Endothelial cell (in vitro differentiated cells): ENCODE measurements at regions not wholly inside any gene's neighbourhood (a gene's known extent, or its start where the extent isn't known, plus 50 kb on each side); places are given as distances from the start of the nearest gene placed in this dataset.

Experiments
- DNase-seq: peaks from one replicate; pipeline ENCODE4 v3.0.0; 2021; ENCODE audit warnings: low spot score
- H3K27ac Mint-ChIP-seq: one replicate; pipeline ENCODE4 v1.8.0; 2021; ENCODE audit warnings: mixed read lengths, inconsistent platforms; ENCODE audit not compliant: unreplicated experiment
- H3K27me3 Mint-ChIP-seq: one replicate; pipeline ENCODE4 v1.8.0; 2021; ENCODE audit warnings: mild to moderate bottlenecking, moderate library complexity, mixed read lengths, inconsistent platforms; ENCODE audit not compliant: unreplicated experiment
- H3K36me3 Mint-ChIP-seq: one replicate; pipeline ENCODE4 v1.8.0; 2021; ENCODE audit warnings: mild to moderate bottlenecking, low read depth, mixed read lengths, inconsistent platforms; ENCODE audit not compliant: unreplicated experiment
- H3K4me1 Mint-ChIP-seq: one replicate; pipeline ENCODE4 v1.8.0; 2021; ENCODE audit warnings: mild to moderate bottlenecking, mixed read lengths, inconsistent platforms; ENCODE audit not compliant: unreplicated experiment
- H3K4me3 Mint-ChIP-seq: one replicate; pipeline ENCODE4 v1.8.0; 2021; ENCODE audit warnings: mild to moderate bottlenecking, mixed read lengths, inconsistent platforms; ENCODE audit not compliant: unreplicated experiment
- H3K9me3 Mint-ChIP-seq: one replicate; pipeline ENCODE4 v1.8.0; 2021; ENCODE audit warnings: mixed read lengths, inconsistent platforms; ENCODE audit not compliant: unreplicated experiment
- CTCF ChIP-seq: fragments of 200-600 bp; sonication (generic); IDR thresholded peaks from one replicate; pipeline ENCODE4 v1.5.0; 2021; ENCODE audit warnings: antibody characterized with exemption; ENCODE audit not compliant: unreplicated experiment

DNA sequence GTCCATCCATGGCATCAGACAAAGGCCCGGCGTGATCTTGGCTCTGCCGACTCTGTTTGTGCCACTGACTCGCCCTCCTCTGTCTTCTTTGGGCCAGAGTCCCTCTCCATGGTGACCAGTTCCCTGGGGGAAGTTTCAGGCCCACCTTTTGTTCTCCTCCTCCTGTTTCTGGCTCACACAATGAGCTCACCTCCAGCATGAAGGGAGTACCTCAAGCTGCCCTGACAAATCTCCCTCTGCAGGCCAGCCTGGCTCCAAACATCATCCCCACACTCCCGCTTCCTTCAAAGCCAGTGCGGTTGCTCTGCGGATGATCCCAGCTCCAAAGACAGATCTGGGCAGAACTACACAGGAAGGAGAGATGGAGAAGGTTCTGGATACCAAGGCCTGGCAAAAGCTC, 576.6 kb downstream of the NPHP4 start:
- Mint-ChIP-seq H3K27ac (no peak overlapping the region), H3K4me3 (no peak overlapping the region), H3K4me1 (peaks cover 3% of the 10 kb centered on the region), H3K27me3 (peaks cover 12% of the 10 kb centered on the region), H3K36me3 (no peaks in the 10 kb centered on the region), H3K9me3 (no peaks in the 10 kb centered on the region)
- no peak for DNase-seq
- no peak for TF ChIP-seq CTCF

DNA sequence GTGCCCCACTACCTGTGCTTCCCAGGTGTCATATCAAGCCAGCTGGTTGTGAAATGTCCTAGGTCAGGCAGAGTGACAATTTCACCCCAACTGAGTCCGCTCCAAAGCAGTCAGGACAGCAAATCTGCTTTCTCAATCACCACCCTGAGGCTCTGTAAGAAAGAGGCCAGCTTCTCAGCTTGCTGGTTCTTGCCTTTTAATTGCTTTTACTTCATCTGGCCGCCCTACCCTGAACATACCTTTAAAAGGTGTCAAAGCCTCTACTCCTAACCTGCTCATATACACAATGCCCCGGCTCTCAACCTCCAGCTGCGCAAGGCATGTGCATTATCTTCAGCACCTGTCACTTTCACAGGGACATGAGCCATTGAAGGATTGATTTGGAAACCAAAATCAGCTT, 581.6 kb downstream of the NPHP4 start:
- Mint-ChIP-seq H3K27me3 (peaks cover 3% of the 10 kb centered on the region), H3K4me1 (peaks cover 2% of the 10 kb centered on the region), H3K36me3 (no peaks in the 10 kb centered on the region), H3K9me3 (no peaks in the 10 kb centered on the region), H3K27ac (no peak overlapping the region), H3K4me3 (no peak overlapping the region)
- TF ChIP-seq CTCF: no peak
- no peak for DNase-seq

GRCh38 chr1:5408401-5408800, 583.8 kb downstream of the NPHP4 start:
- DNase-seq: no peak
- Mint-ChIP-seq H3K4me1 (no peaks in the 10 kb centered on the region), H3K27me3 (no peaks in the 10 kb centered on the region), H3K36me3 (no peaks in the 10 kb centered on the region), H3K4me3 (no peak overlapping the region), H3K9me3 (no peaks in the 10 kb centered on the region), H3K27ac (no peak overlapping the region)
- TF ChIP-seq CTCF: no peak

DNA sequence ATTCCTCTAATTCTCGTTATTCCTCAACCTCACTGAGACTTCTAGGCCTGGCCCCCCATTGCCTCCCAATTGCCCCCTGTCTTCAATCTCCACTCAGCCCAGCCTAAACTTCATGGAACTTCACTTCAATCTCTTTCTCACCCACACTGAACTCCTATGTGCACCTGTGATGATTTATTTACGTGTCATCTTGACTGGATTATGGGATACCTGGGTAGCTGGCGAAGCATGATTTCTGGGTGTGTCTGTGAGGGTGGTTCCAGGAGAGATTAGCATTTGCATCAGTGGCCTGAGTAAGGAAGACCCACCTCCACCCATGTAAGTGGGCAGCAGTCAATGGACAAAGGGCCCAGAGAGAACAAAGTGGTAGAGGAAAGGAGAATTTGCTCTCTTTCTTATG, 587.0 kb downstream of the NPHP4 start:
- TF ChIP-seq CTCF: no peak
- no peak for DNase-seq
- H3K9me3 Mint-ChIP-seq: no peaks in the 10 kb centered on the region
- H3K36me3 Mint-ChIP-seq: no peaks in the 10 kb centered on the region
- no peak overlapping the region for H3K27ac Mint-ChIP-seq
- no peaks in the 10 kb centered on the region for H3K27me3 Mint-ChIP-seq
- no peaks in the 10 kb centered on the region for H3K4me1 Mint-ChIP-seq
- no peak overlapping the region for H3K4me3 Mint-ChIP-seq

DNA sequence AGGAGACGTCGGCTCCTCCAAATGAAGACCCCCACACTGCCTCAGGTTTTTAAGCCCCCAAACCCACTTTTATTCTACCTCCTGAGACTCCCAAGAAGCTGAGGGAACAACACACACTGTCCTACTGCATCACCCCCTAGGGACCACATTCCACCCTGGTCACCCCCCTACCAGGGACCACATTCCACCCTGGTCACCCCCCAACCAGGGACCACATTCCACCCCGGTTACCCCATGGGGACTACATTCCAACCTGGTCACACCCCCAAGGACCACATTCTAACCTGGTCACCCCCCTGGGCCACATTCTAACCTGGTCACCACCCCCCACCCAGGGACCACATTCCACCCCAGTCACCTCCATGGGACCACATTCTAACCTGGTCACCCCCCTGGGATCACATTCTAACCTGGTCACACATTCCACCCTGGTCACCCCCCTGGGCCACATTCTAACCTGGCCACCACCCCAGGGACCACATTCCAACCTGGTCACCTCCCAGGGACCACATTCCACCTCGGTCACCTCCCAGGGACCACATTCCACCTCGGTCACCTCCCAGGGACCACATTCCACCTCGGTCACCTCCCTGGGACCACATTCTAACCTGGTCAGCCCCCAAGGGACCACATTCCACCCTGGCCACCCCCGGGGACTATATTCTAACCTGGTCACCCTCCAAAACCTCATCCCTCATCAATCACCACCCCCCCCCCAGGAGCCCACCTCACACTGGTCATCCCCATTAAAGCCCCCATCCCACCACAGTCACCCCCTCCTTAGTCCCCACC, 587.6 kb downstream of the NPHP4 start:
- H3K4me1 Mint-ChIP-seq: no peaks in the 10 kb centered on the region
- no peak for DNase-seq
- no peaks in the 10 kb centered on the region for H3K9me3 Mint-ChIP-seq
- H3K27ac Mint-ChIP-seq: no peak overlapping the region
- no peaks in the 10 kb centered on the region for H3K36me3 Mint-ChIP-seq
- TF ChIP-seq CTCF: no peak
- no peaks in the 10 kb centered on the region for H3K27me3 Mint-ChIP-seq
- H3K4me3 Mint-ChIP-seq: no peak overlapping the region
